Calu3 (cell line): ENCODE measurements at regions not wholly inside any gene's neighbourhood (a gene's known extent, or its start where the extent isn't known, plus 50 kb on each side); places are given as distances from the start of the nearest gene placed in this dataset.

ENCODE experiments used
- BruUV-seq: library from RNA; stranded (reverse); fragments of 400-500 nt; replicated peaks from 2 replicates; lab custom pipeline; 2021; lab: Mats Ljungman, UMichigan
- CTCF ChIA-PET: fragments of 300-600 bp; sonication (Branson Sonifier 250); formaldehyde crosslinking; loops from one replicate; lab custom pipeline; 2022; ENCODE audit warnings: antibody characterized with exemption; lab: Charles Lee
- DNase-seq: peaks from one replicate; pipeline ENCODE4 v3.0.0; 2022
- H3K27ac Mint-ChIP-seq: one replicate; pipeline ENCODE4 v1.8.0; 2022; ENCODE audit warnings: mixed read lengths; ENCODE audit not compliant: unreplicated experiment
- H3K27me3 Mint-ChIP-seq: one replicate; pipeline ENCODE4 v1.8.0; 2022; ENCODE audit warnings: mixed read lengths; ENCODE audit not compliant: unreplicated experiment
- H3K36me3 Mint-ChIP-seq: one replicate; pipeline ENCODE4 v1.8.0; 2022; ENCODE audit warnings: mild to moderate bottlenecking, moderate library complexity, mixed read lengths; ENCODE audit not compliant: insufficient read depth, unreplicated experiment
- H3K4me1 Mint-ChIP-seq: one replicate; pipeline ENCODE4 v1.8.0; 2022; ENCODE audit warnings: mild to moderate bottlenecking, low read depth, mixed read lengths; ENCODE audit not compliant: unreplicated experiment
- H3K4me3 Mint-ChIP-seq: one replicate; pipeline ENCODE4 v1.8.0; 2022; ENCODE audit warnings: mild to moderate bottlenecking, low read depth, moderate library complexity, mixed read lengths; ENCODE audit not compliant: unreplicated experiment
- H3K9me3 Mint-ChIP-seq: one replicate; pipeline ENCODE4 v1.8.0; 2022; ENCODE audit warnings: low read depth, mixed read lengths; ENCODE audit not compliant: unreplicated experiment
- CTCF ChIP-seq: fragments of 200-600 bp; IDR thresholded peaks from one replicate; pipeline ENCODE4 v1.8.0; 2022; ENCODE audit warnings: antibody characterized with exemption; ENCODE audit not compliant: unreplicated experiment
- intact Hi-C: fragments of 100-400 bp; cut with micrococcal nuclease; formaldehyde crosslinking; loops from one replicate; pipeline ENCODE4 v1.10.0; 2022; ENCODE audit not compliant: unreplicated experiment

GRCh38 chr6:17182961-17183360 is 81.1 kb downstream of the STMND1 start:
- DNase-seq: no peak
- intact Hi-C loops: no loop called here
- Mint-ChIP-seq H3K27me3 (no peaks in the 10 kb centered on the region), H3K27ac (no peak overlapping the region), H3K36me3 (no peaks in the 10 kb centered on the region), H3K4me3 (no peak overlapping the region), H3K4me1 (no peaks in the 10 kb centered on the region), H3K9me3 (no peaks in the 10 kb centered on the region)
- BruUV-seq: no TSS peak
- no peak for TF ChIP-seq CTCF
- CTCF ChIA-PET: no interaction called here

GRCh38 chr6:17186925-17187324 is 85.1 kb downstream of the STMND1 start:
- DNase-seq: no peak
- CTCF ChIA-PET: no interaction called here
- peaks cover 16% of the 10 kb centered on the region for H3K27me3 Mint-ChIP-seq
- no peak for TF ChIP-seq CTCF
- no peak overlapping the region for H3K4me3 Mint-ChIP-seq
- BruUV-seq: no TSS peak
- H3K27ac Mint-ChIP-seq: no peak overlapping the region
- H3K9me3 Mint-ChIP-seq: no peaks in the 10 kb centered on the region
- H3K4me1 Mint-ChIP-seq: no peaks in the 10 kb centered on the region
- intact Hi-C loops: no loop called here
- no peaks in the 10 kb centered on the region for H3K36me3 Mint-ChIP-seq

GRCh38 chr6:17193106-17193775 is 87.9 kb upstream of the RBM24 start:
- no peaks in the 10 kb centered on the region for H3K4me1 Mint-ChIP-seq
- no peaks in the 10 kb centered on the region for H3K9me3 Mint-ChIP-seq
- no peak for TF ChIP-seq CTCF
- no peak overlapping the region for H3K27ac Mint-ChIP-seq
- H3K27me3 Mint-ChIP-seq: peaks cover 16% of the 10 kb centered on the region
- CTCF ChIA-PET: interaction anchor here (0.5 kb wide), 1 partner anchor 396 kb away, joined by 3 read pairs; no protein-coding TSS in a partner anchor
- no peak overlapping the region for H3K4me3 Mint-ChIP-seq
- intact Hi-C loops: no loop called here
- no peak for DNase-seq
- no TSS peak for BruUV-seq
- no peaks in the 10 kb centered on the region for H3K36me3 Mint-ChIP-seq

- CTCF ChIA-PET: no interaction called here
- Mint-ChIP-seq H3K4me3 (no peak overlapping the region), H3K36me3 (no peaks in the 10 kb centered on the region), H3K27ac (no peak overlapping the region), H3K27me3 (no peaks in the 10 kb centered on the region), H3K9me3 (peaks cover 2% of the 10 kb centered on the region), H3K4me1 (no peaks in the 10 kb centered on the region)
- no peak for DNase-seq
- TF ChIP-seq CTCF: no peak
- intact Hi-C loops: no loop called here
- no TSS peak for BruUV-seq
Measured at GRCh38 chr6:17197607-17198006, 83.6 kb upstream of the RBM24 start.
